ENCODE measurements at regions not wholly inside any gene's neighbourhood (a gene's known extent, or its start where the extent isn't known, plus 50 kb on each side); places are given as distances from the start of the nearest gene placed in this dataset.

DNA sequence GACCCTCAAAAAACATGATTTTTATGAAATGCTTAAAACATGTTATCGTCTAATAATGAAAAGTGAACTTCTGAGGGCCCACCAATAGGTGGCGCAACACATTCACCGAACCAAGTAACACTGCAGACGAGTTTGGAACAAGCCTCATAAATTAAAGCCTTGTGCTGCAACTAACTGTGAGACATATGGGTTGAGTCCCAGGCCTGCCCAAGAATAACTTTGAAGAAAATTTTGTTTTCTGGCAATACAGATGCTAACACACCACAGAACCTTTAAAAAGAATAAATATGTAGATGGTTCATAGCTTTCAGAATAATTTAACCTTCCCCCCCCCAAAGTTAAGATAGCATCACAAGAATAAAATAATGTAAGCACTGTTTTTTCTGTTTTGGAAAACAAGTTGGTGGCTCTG lies 285.9 kb downstream of the RNF144A start:
- TF ChIP-seq CTCF (IDR thresholded peaks at IDR 0.05) (peak; percentile 64 to 92 (median 72)), POLR2A (IDR thresholded peaks at IDR 0.05) (no peak)

Measured in adrenal gland (tissue), 5 donors.